CD4-positive, alpha-beta T cell treated with Interleukin-2 at 100 ng/mL for 4 hours (primary cell): ENCODE measurements at regions not wholly inside any gene's neighbourhood (a gene's known extent, or its start where the extent isn't known, plus 50 kb on each side); places are given as distances from the start of the nearest gene placed in this dataset.
"Not testable (repeated sequence)": the region's sequence is repeated elsewhere in the genome, so short reads cannot be mapped to it uniquely, and the experiment has no call there.

ENCODE experiments used
- DNase-seq: peaks from one replicate; pipeline ENCODE4 v3.0.0-alpha.2; 2020; ENCODE audit warnings: low spot score

DNA sequence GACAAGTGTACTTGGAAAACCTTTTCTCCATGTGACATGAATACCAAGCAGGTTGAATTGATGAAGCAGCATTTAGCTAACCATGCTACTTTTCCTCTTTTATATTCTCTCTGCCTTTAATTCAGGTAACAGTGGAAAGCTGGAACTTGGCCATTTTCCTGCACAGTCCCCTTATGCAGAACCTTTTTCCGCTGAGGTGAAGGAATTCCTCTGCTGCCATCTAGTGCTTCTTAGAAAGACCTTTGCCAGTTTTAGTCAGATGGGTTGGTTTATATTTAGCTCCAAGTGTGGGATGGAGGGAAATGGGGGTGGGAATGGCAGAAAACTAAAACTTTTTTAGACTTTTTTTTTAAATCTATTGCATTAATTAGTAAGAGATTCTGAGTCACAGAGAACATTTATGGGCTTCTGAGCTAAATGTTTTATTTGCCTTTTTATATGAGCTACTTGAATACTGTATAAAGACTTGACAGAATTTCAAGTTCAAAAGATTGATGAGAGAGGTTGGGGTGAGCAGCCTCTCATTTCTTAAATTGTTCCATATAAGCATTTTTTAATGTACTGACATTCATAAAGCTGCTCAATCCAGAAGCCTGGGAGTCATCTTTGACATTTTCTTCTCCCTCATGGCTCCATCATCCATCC lies 153.9 kb upstream of the ZC3H12C start:
- DNase-seq, result no peak

DNA sequence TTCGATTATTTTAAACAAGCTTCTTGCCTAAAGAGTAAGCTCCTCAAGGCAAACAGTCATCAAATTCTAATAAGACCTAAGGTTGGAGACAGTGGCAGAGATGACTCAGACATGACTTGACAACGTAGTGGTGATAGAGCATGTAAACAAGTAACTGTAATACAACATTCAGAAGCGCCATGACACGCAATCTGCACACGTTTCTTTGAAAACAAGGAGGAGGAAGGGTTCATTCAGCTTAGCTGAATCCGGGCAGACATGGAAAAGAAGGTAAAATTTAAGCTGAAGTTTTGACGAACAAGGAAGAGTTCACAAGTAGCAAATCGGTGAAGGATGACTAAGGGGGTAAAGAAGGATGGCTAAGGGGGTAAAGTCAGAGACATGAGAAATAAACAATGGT lies 152.4 kb upstream of the ZC3H12C start:
- no peak for DNase-seq

DNA sequence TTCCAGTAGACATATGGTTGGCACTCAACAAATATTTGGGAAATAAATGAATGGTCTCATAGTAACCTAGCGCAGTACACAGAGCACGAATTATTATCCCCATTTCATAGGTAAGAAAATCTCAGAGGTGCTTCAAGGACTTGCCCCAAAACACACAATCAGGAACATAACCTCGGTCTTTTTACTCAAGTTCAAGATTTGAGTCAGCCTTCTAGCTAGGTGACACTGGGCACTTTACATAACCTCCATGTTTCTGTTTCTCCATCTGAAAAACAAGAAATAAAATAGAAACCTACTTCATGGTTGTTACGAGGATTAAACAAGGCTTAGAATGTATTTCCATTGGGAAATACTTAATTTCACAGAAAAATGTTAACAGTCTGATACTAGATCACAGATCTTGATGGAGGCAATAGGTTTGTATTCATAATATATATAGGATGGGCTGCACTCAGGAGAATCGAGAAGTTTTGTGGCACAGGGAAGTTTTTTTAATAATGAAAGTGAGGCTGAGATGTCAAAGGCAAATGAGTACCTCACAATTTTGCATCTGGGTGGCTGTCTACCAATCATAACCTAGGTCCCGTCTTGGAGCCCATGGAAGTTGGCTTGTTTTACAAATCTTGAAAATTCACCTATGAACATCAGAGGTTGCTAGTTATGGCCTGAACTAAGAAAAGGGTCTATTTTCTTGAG lies 147.4 kb upstream of the ZC3H12C start:
- no peak for DNase-seq

GRCh38 chr11:109946322-109946846 lies 146.8 kb upstream of the ZC3H12C start:
- DNase-seq, result peak; percentile 43

DNA sequence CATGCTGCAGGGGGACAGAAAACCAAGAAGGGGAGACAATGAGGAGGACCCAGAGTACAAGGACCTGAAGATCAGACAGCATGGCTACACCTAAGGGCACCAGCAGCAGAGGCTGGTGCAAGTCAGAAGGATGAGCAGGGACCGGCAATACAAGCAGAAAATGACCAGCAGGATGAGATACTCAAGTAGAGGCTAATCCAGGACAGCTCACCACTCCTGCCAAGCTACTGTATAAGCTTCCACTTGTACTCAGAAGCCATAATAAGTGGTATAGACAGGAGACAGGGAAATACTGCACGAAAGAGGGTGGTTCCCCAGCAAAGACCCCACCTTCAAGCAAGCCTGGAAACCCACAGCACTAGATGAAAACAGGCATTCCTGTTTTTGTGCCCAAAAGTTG lies 138.7 kb upstream of the ZC3H12C start:
- DNase-seq, result no peak

GRCh38 chr11:109956124-109956793 lies 136.9 kb upstream of the ZC3H12C start:
- no peak for DNase-seq

DNA sequence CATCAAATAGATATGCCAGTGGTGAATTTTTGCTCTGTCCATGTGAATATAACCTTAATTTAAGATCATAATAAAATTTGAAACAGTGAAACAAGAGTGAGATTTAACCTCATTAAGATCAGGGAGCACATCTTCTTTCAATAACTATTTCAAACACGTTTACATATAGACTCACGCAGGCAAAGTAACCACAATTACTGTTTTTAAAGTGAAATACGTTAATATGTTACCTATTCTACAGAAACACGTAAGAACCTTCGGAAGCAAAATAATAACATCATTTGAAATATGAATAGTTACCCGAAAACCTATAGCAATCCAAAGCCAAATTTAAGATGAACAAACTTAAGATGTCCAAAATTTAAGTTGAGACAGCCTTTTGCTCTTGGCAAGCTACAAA lies 136.2 kb upstream of the ZC3H12C start:
- no peak for DNase-seq

DNA sequence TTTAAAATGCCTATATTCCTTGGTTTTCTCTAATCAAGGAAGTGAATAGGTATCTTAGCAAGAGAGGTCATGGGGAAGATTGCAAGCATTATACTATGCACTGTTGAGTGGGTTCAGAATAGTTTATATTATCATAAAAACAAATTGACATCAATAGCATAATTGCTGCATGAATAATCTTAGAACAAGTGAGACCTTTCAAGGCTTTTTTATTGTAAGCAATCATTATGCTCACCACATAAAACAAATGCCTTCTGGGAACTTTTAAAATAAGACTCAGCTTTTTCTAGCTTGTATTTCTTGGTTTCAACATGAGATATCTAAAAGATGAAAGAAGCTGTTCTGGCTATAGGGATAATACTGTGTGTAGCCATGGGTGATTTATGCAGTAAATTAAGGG lies 135.6 kb upstream of the ZC3H12C start:
- DNase-seq, result no peak

DNA sequence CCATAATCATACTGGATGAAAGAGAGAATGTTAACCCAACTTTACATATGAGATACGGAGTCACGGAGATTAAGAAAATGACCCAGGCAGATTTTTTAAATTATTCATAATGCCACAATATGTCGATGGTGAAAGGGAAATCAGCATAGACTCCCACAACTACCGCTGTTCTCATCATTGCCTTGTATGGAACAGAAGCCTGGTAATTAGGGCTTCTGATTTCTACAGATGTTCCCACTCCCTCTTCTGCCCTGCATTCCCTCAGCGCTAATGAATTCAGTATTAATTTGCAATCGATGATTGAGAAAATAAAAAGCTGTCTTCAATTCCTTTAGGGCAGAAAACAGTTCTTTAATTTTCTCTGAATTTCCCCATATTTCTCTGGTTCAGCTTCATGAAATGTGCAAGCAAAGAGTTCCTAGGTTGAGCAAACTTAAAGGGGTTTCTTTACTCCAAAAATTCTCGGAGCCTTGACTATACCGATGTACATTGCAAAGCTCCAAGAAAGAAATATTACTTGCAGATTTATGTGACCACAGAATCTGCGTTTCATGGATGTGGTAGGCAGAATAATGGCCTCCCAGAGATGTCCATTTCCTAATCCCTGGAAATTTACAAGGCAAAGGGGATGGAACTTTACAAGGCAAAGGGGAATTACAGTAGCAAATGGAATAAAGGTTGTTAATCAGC lies 134.9 kb upstream of the ZC3H12C start:
- DNase-seq, result no peak

DNA sequence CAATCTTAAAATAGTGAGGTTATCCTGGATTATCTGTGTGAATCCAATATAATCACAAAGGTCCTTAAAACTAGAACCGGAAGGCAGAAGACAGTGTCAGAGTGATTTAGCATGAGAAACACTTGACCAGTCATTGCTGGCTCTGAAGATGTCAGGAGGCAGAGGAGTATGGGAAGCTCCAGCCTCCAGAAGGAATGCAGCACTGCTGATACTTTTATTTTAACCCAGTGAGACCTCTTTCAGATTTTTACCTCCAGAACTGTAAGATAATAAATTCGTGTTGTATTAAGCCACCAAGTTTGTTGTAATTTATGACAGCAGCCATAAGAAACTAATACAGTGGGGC lies 134.4 kb upstream of the ZC3H12C start:
- DNase-seq, result no peak

DNA sequence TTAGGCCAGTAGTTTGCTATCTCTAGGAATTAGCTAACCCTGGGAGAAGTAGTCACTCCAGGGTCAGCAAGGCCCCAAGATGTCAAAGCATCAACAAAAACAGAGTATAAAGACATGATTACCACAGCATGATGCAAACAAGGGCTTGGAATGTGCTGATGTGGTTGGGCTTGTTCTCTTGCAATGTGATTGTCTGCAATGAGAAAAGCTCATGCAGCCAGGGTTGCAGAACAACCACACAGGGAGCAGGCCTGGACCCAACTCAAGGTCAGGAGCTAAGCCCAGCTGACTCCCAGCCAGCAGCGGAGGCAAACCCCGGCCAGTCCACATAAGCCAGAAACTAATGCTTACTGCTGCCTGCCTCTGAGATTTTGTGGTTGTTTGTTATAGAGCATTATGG lies 132.4 kb upstream of the ZC3H12C start:
- DNase-seq, result no peak

DNA sequence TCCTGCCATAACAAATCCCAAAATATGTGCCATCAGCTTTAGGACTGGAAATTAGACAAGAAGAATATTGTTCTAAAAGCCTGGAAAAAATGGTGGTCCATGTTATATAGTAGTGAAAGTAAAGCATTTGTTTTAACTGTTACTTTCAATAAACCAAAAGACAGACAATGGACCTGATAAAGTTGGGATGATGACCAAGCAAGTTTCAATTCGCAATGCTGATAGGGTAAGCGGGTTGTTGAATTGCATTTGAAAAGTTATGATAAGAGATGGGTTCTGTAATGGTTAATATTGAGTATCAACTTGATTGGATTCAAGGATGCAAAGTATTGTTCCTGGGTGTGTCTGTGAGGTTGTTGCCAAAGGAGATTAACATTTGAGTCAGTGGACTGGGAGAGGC lies 131.9 kb upstream of the ZC3H12C start:
- DNase-seq, result no peak

DNA sequence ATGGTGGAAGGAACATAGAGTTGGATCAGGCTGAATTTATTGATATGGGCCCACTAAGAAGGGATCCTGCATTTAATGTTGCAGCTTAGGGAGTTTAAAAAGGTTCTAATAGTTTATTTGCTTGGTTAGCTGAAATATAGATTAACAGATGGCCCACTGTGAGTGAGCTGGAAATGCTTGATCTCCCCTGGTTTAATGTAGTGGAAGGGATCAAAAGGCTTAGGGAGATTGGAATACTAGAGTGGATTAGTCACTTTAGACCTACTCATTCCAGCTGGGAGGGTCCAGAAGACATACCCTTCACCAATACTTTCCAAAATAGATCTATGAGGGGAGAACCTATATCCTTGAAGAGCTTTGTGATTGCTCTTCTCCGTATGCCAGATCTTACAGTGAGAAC lies 130.1 kb upstream of the ZC3H12C start:
- DNase-seq, result no peak

- DNase-seq, result no peak
Measured at GRCh38 chr11:109964487-109964886, 128.7 kb upstream of the ZC3H12C start.

GRCh38 chr11:109965445-109965844 lies 127.7 kb upstream of the ZC3H12C start:
- not testable (repeated sequence) for DNase-seq

DNA sequence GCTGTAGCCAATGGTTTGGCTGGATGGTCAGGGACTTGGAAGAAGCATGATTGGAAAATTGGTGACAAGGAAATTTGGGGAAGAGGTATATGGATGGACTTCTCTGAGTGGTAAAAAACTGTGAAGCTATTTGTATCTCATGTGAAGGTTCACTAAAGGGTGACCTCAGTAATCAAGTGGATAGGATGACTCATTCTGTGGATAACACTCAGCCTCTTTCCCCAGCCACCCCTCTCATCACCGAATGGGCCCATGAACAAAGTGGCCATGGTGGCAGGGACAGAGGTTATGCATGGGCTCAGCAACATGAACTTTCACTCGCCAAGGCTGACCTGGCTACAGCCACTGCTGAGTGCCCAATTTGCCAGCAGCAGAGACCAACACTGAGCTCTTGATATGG lies 127.3 kb upstream of the ZC3H12C start:
- DNase-seq, result not testable (repeated sequence)

DNA sequence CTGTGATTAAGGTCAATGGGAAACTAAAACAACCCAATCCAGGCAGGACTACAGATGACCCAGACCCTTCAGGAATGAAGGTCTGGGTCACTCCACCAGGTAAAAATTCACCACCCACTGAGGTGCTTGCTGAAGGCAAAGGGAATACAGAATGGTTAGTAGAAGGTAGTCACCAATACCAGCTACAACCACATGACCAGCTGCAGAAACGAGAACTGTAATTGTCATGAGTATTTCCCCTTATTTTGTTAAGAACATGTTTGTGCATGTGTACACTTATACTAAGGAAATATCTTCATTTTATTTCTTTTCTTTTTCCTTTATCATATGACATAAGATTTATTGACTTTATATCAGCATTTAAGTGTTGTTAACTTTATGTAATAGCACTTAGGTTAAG lies 126.1 kb upstream of the ZC3H12C start:
- not testable (repeated sequence) for DNase-seq

DNA sequence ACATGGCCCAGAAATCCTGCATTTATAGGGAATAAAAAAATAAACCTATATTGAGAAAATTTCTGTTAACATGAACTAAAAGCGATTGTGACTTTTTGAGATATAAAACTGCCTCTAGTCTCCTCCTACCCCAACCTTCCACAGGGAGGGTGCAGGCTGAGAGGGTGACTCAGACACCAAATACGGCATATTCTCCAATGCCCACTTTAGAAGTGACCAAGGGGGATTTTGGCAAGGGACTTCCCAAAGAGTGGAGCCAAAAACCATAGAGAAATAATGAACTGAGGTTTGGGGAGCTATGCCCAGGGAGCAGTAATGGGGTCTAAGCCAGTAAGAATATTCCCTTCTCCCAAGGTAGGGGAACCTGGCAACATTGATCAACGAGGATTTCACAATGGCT lies 124.9 kb upstream of the ZC3H12C start:
- no peak for DNase-seq

GRCh38 chr11:109968781-109969180 lies 124.4 kb upstream of the ZC3H12C start:
- DNase-seq, result no peak

DNA sequence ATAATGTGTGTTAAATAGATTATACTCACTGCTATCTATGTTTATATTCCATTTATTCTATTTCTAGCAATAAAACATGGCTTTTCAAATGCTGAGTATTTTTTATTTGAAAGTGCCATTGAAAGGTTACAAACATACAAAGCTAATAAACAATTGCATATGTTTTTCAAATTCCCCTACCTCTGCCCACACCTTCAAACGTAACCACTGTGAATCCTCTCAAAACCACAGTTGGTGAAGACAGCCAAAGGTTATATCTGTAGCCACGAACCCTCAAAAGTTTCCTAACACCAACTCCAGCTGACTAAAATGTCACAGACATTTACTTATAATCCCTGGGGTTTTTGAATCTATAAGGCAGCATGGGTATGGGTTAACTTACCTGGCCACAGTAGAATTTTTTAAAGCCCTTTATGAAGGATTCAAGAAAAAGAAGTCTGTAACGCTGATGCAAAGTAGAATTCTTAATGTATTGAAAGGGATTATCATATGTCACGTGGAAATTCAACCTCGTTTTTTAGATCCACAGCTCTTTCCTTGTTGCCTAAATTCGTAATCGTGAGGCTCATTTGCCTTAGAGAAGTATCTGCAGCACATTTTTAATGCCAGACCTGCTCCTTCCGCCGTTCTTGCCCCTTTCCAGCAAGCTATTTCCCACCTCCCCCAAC lies 122.5 kb upstream of the ZC3H12C start:
- no peak for DNase-seq

DNA sequence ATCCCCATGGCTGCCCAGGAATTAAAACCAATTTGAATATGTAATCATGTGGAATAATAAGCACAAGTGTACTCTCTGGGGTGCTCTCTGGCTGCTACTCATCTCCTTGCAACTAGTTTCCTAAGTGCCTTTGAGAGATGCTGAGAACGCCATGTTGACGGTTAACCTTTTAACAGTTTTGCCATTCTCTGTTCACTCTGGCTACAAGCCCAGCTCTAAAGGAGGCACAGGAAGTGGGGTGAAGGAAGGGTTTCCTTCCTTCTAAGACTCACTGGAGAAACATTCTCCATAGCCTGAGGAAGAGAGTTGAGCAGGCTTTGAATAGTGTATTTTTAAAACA lies 122.0 kb upstream of the ZC3H12C start:
- DNase-seq, result no peak

DNA sequence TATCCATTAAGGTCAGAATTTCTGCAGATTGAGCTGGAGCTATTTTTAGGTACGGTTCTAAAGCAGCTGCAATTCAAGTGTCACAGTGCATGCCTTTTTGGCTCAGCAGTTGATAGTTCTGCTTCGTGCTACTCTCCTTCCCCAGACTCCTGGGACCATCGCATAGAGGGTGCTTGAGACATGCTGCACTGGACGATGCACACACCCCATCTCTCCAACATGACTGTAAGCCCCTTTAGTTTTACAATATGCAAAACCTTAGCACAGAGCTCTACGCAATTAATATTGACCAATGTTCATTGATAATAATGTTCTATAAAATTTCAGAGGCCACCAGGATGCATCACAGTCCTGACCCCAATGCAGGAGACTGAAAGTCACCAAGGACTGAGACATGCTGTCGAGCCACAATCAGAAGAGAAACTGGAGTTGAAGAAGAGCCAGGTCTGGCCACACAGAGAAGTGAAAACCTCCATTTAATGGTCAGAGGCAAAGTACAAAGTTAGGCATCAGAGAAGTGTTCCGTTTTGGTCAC lies 120.9 kb upstream of the ZC3H12C start:
- DNase-seq, result no peak
